ENCODE measurements at regions not wholly inside any gene's neighbourhood (a gene's known extent, or its start where the extent isn't known, plus 50 kb on each side); places are given as distances from the start of the nearest gene placed in this dataset.

DNA sequence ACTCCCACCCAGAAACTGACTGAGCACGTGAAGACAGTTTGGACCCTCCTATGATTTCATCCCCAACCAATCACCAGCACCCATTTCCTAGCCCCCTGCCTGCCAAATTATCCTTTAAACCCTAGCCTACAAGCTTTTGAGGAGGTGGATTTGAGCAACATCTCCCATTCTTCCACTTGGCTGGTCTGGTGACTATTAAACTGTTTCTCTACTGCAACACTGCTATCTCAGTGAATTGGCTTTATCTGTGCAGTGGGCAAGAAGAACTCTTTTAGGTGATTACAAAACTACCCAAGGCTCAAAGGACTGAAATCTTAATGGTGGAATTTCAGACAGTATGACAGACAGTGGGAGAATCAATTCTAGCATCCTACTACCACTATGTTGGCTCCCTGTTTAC is 57.6 kb downstream of the FOXB1 start:
- intact Hi-C loops (cut with micrococcal nuclease) = no loop called here
- BruUV-seq (replicated peaks) = no TSS peak
- POLR2A ChIA-PET = no interaction called here
- H3K4me1 ChIP-seq (ENCODE audit: control insufficient read depth in 1 of 2, insufficient read depth in 2 of 2, low read length in 2 of 2) = no peaks in the 10 kb centered on the region
- H3K4me3 ChIP-seq (replicated peaks in 1 of 2; ENCODE audit: low read depth in 1 of 2, low read length in 2 of 2) = no peak overlapping the region
- no peaks in the 10 kb centered on the region for H3K9me2 ChIP-seq (ENCODE audit: insufficient read depth)
- DNase-seq (ENCODE audit: low read depth, low spot score) (no peak), ATAC-seq (no peak)
- RAD21 ChIA-PET (ENCODE audit: low non-redundant PET in 1 of 2, low total read pairs in 2 of 2, uncharacterized antibody in 2 of 2, unreplicated experiment in 2 of 2) = no interaction called here
- H3K27me3 ChIP-seq (ENCODE audit: insufficient read depth, low read length) = peaks cover 29% of the 10 kb centered on the region; the same call in 1 of the 2 replicates
- H2AFZ ChIP-seq (ENCODE audit: low read depth, low read length, poor library complexity, severe bottlenecking) = no peak overlapping the region
- no peak overlapping the region for H3K4me2 ChIP-seq (ENCODE audit: low read length)
- H3K9ac ChIP-seq (ENCODE audit: low read length) = no peak overlapping the region
- no peak overlapping the region for H3K27ac ChIP-seq (ENCODE audit: low read depth, low read length)
- CTCF ChIA-PET = no interaction called here
- no peaks in the 10 kb centered on the region for H3K36me3 ChIP-seq (ENCODE audit: control insufficient read depth in 1 of 2, insufficient read depth in 2 of 2, low read length in 2 of 2)
- TF ChIP-seq EGR1 (IDR thresholded peaks at IDR 0.05; ENCODE audit: low read depth) (no peak), CEBPB (IDR thresholded peaks at IDR 0.05; ENCODE audit: low read depth) (no peak), CBX3 (IDR thresholded peaks at IDR 0.05; ENCODE audit: low read depth) (no peak), REST (IDR thresholded peaks at IDR 0.05; ENCODE audit: low read depth) (no peak), ZFX (IDR thresholded peaks at IDR 0.05) (no peak), EZH2 (IDR thresholded peaks at IDR 0.05) (no peak), FOSL1 (IDR thresholded peaks at IDR 0.05; ENCODE audit: low read depth) (no peak), MAX (IDR thresholded peaks at IDR 0.05) (no peak), TCF7L2 (IDR thresholded peaks at IDR 0.05; ENCODE audit: borderline replicate concordance, extremely low read depth, insufficient read depth, insufficient read length) (no peak), RAD21 (IDR thresholded peaks at IDR 0.05; ENCODE audit: low read depth) (no peak), ATF3 (IDR thresholded peaks at IDR 0.05) (no peak), EZH2phosphoT487 (IDR thresholded peaks at IDR 0.05; ENCODE audit: borderline replicate concordance) (no peak), POLR2A (IDR thresholded peaks at IDR 0.05; ENCODE audit: borderline replicate concordance, extremely low read depth, insufficient read depth, insufficient read length) (no peak), SP1 (IDR thresholded peaks at IDR 0.05; ENCODE audit: low read depth) (no peak), POLR2AphosphoS5 (IDR thresholded peaks at IDR 0.05; ENCODE audit: low read depth, low read length) (no peak), SIN3A (IDR thresholded peaks at IDR 0.05; ENCODE audit: low read depth) (no peak)
- TF ChIP-seq, protein P1, sequence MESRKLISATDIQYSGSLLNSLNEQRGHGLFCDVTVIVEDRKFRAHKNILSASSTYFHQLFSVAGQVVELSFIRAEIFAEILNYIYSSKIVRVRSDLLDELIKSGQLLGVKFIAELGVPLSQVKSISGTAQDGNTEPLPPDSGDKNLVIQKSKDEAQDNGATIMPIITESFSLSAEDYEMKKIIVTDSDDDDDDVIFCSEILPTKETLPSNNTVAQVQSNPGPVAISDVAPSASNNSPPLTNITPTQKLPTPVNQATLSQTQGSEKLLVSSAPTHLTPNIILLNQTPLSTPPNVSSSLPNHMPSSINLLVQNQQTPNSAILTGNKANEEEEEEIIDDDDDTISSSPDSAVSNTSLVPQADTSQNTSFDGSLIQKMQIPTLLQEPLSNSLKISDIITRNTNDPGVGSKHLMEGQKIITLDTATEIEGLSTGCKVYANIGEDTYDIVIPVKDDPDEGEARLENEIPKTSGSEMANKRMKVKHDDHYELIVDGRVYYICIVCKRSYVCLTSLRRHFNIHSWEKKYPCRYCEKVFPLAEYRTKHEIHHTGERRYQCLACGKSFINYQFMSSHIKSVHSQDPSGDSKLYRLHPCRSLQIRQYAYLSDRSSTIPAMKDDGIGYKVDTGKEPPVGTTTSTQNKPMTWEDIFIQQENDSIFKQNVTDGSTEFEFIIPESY (IDR thresholded peaks at IDR 0.05; ENCODE audit: extremely low read depth, insufficient replicate concordance, low read length) = no peak
- H3K79me2 ChIP-seq (ENCODE audit: insufficient read depth, low read length) = no peaks in the 10 kb centered on the region
- peaks cover 0 to 11% of the 10 kb centered on the region in 2 experiments; a peak in 1 of 4 replicates for H3K9me3 ChIP-seq (ENCODE audit: control insufficient read depth in 1 of 2, insufficient read depth in 1 of 2, low read depth in 1 of 2, low read length in 2 of 2)
- no peaks in the 10 kb centered on the region for H4K20me1 ChIP-seq (ENCODE audit: insufficient read depth)

All from HCT116 (cell line).